ENCODE measurements at regions not wholly inside any gene's neighbourhood (a gene's known extent, or its start where the extent isn't known, plus 50 kb on each side); places are given as distances from the start of the nearest gene placed in this dataset.

DNA sequence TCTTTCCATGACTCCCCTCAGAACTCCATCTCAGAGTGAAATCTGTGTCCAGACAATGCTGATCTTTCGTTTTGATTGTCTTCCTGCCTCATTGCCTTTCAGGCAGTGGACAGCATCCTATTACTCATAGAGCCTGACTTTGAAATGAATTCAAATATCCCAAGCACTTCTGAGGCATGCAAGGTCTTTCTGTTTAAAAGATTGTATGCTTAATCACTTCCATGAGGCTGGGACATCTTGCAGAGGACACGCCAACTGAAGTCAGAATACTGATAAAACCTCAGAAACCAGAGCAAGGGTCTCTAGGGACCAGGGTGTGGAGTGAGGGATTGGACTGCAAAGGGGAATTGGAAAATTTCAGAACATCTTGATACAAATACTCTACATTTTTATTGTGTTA, 836.5 kb upstream of the ID2 start:
- no peaks in the 10 kb centered on the region for H3K9me2 ChIP-seq (ENCODE audit: insufficient read depth)
- in situ Hi-C loops (cut with MboI), result loop anchor here (25.0 kb wide), 1 partner anchor 842 kb away; the partner anchor contains the start of gene ID2
- peak overlapping the region; percentile 54 for H3K4me3 ChIP-seq
- no peaks in the 10 kb centered on the region for H3K79me2 ChIP-seq (ENCODE audit: insufficient read depth)
- no peaks in the 10 kb centered on the region for H4K20me1 ChIP-seq (ENCODE audit: insufficient read depth)
- peak overlapping the region; percentile 68 for H3K4me2 ChIP-seq (ENCODE audit: unreplicated experiment)
- H3F3A ChIP-seq (ENCODE audit: insufficient read depth), result peaks cover 31% of the 10 kb centered on the region
- no peaks in the 10 kb centered on the region for H3K9me3 ChIP-seq (ENCODE audit: low read depth)
- peak overlapping the region; percentile 23; the same call in 1 of the 2 replicates for H3K9ac ChIP-seq
- H3K36me3 ChIP-seq (ENCODE audit: low read depth), result no peaks in the 10 kb centered on the region
- 0 to 3% methylated on average over 2 of the region's 2 CpGs for WGBS, 2 experiments (ENCODE audit: low coverage in 1 of 2, low lambda C conversion rate in 2 of 2, missing lambda C conversion rate in 2 of 2)
- H3K27ac ChIP-seq, result peak overlapping the region; percentile 40
- peaks cover 46% of the 10 kb centered on the region for H3K4me1 ChIP-seq (ENCODE audit: insufficient read depth)
- H2AFZ ChIP-seq, result 0 out of 2 replicates have a peak overlapping the region, but pooled peaks have one; percentile 20
- DNase-seq, result peak; percentile 89
- no peaks in the 10 kb centered on the region for H3K27me3 ChIP-seq (replicated peaks; ENCODE audit: insufficient read depth)
- TF ChIP-seq EZH2phosphoT487 (IDR thresholded peaks at IDR 0.05; ENCODE audit: insufficient read depth, low read depth) (peak; percentile 90), EZH2 (IDR thresholded peaks at IDR 0.05; ENCODE audit: insufficient read depth, poor library complexity, severe bottlenecking) (no peak)

DNA sequence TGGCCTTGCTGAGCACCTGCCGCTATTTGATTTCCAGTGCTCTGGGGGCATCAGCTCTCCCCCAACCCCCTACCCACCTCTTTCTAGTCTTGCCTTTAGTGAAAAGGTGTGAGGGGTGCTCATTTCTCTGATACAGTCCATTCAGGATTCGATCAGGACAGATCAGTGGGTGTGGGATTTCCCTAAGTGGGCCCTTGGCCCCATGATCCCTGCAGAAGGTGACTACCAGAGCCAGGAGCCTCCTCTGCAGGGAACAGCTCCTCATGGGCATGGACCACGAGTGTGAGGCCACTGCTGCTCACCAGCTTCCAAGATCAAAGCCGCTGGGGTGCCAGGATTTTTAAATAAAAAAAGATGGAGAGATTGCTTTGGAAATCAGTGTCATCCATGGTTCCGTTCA, 835.2 kb upstream of the ID2 start:
- H3F3A ChIP-seq (ENCODE audit: insufficient read depth), result peaks cover 31% of the 10 kb centered on the region
- 81% methylated on average over 5 of the region's 5 CpGs for WGBS, 2 experiments (ENCODE audit: low coverage in 1 of 2, low lambda C conversion rate in 2 of 2, missing lambda C conversion rate in 2 of 2)

DNA sequence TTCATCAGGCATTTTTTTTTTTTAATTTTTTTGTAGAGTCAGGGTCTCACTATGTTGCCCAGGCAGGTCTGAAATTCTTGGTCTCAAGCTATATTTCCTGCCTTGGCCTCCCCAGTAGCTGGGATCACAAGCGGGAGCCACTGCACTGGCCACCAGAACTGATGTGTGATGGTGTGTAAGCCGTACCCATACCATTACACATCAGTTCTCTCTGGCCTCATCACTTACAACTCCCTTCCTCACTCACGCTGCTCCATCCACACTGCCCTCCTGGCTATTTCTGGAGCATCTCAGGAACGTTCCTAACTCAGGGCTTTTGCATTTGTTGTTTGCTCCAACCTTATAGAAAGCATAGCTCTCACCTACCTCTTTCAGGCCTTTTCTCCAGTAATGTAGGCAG, 834.5 kb upstream of the ID2 start:
- Histone ChIP-seq H3K4me3 (no peak overlapping the region), H3K9me3 (ENCODE audit: low read depth) (no peaks in the 10 kb centered on the region), H3K4me1 (ENCODE audit: insufficient read depth) (peaks cover 39% of the 10 kb centered on the region), H4K20me1 (ENCODE audit: insufficient read depth) (no peaks in the 10 kb centered on the region), H3F3A (ENCODE audit: insufficient read depth) (peaks cover 31% of the 10 kb centered on the region), H3K9ac (no peak overlapping the region), H3K36me3 (ENCODE audit: low read depth) (no peaks in the 10 kb centered on the region), H3K4me2 (ENCODE audit: unreplicated experiment) (no peak overlapping the region), H3K79me2 (ENCODE audit: insufficient read depth) (no peaks in the 10 kb centered on the region), H3K9me2 (ENCODE audit: insufficient read depth) (no peaks in the 10 kb centered on the region), H3K27me3 (replicated peaks; ENCODE audit: insufficient read depth) (no peaks in the 10 kb centered on the region), H2AFZ (no peak overlapping the region), H3K27ac (peak overlapping the region; percentile 11; the same call in 1 of the 2 replicates)
- DNase-seq, result no peak
- in situ Hi-C loops (cut with MboI), result loop anchor here (25.0 kb wide), 1 partner anchor 840 kb away; the partner anchor contains the start of gene ID2
- 92 to 93% methylated on average over 4 of the region's 4 CpGs for WGBS, 2 experiments (ENCODE audit: low coverage in 1 of 2, low lambda C conversion rate in 2 of 2, missing lambda C conversion rate in 2 of 2)
- TF ChIP-seq EZH2 (IDR thresholded peaks at IDR 0.05; ENCODE audit: insufficient read depth, poor library complexity, severe bottlenecking) (no peak), EZH2phosphoT487 (IDR thresholded peaks at IDR 0.05; ENCODE audit: insufficient read depth, low read depth) (no peak)

More for the DNA sequence above, 835.2 kb upstream of the ID2 start:
- Histone ChIP-seq H3K4me2 (ENCODE audit: unreplicated experiment) (no peak overlapping the region), H3K4me1 (ENCODE audit: insufficient read depth) (peaks cover 43% of the 10 kb centered on the region), H3K36me3 (ENCODE audit: low read depth) (no peaks in the 10 kb centered on the region), H2AFZ (no peak overlapping the region), H3K27ac (no peak overlapping the region), H3K9ac (no peak overlapping the region), H3K9me3 (ENCODE audit: low read depth) (no peaks in the 10 kb centered on the region), H4K20me1 (ENCODE audit: insufficient read depth) (no peaks in the 10 kb centered on the region), H3K27me3 (replicated peaks; ENCODE audit: insufficient read depth) (no peaks in the 10 kb centered on the region), H3K4me3 (no peak overlapping the region), H3K79me2 (ENCODE audit: insufficient read depth) (no peaks in the 10 kb centered on the region), H3K9me2 (ENCODE audit: insufficient read depth) (no peaks in the 10 kb centered on the region)
- in situ Hi-C loops (cut with MboI), result loop anchor here (25.0 kb wide), 1 partner anchor 841 kb away; the partner anchor contains the start of gene ID2
- TF ChIP-seq EZH2phosphoT487 (IDR thresholded peaks at IDR 0.05; ENCODE audit: insufficient read depth, low read depth) (no peak), EZH2 (IDR thresholded peaks at IDR 0.05; ENCODE audit: insufficient read depth, poor library complexity, severe bottlenecking) (no peak)
- DNase-seq, result no peak

DNA sequence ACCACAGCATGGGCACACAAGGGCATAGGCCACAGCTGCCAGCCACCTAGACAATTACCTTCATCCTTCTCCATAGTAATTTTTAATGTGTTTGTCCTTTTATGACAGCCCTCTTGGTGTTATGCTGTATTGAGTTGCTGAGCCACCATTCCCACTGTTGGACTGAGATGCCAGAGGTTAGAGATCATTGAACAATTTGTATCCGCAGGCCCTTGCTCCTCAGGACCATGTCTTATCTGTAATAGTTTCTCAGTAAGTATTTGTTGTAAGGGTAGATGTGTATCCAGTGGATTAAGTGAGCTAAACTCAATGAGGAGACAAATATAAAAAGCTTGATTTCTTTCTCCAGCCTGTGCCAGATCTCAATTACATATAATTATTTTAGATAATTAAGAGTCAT, 832.8 kb upstream of the ID2 start:
- Histone ChIP-seq H3K4me1 (ENCODE audit: insufficient read depth) (peaks cover 36% of the 10 kb centered on the region), H3K4me3 (no peak overlapping the region), H3F3A (ENCODE audit: insufficient read depth) (peaks cover 30% of the 10 kb centered on the region), H3K4me2 (ENCODE audit: unreplicated experiment) (no peak overlapping the region), H3K27ac (no peak overlapping the region), H3K27me3 (replicated peaks; ENCODE audit: insufficient read depth) (no peaks in the 10 kb centered on the region), H3K9me2 (ENCODE audit: insufficient read depth) (no peaks in the 10 kb centered on the region), H3K79me2 (ENCODE audit: insufficient read depth) (no peaks in the 10 kb centered on the region), H2AFZ (no peak overlapping the region), H3K9ac (no peak overlapping the region), H4K20me1 (ENCODE audit: insufficient read depth) (no peaks in the 10 kb centered on the region), H3K9me3 (ENCODE audit: low read depth) (no peaks in the 10 kb centered on the region), H3K36me3 (ENCODE audit: low read depth) (no peaks in the 10 kb centered on the region)
- TF ChIP-seq EZH2phosphoT487 (IDR thresholded peaks at IDR 0.05; ENCODE audit: insufficient read depth, low read depth), result no peak
- TF ChIP-seq EZH2 (IDR thresholded peaks at IDR 0.05; ENCODE audit: insufficient read depth, poor library complexity, severe bottlenecking), result no peak
- 86 to 92% methylated on average over 1 of the region's 1 CpG for WGBS, 2 experiments (ENCODE audit: low coverage in 1 of 2, low lambda C conversion rate in 2 of 2, missing lambda C conversion rate in 2 of 2)
- in situ Hi-C loops (cut with MboI), result loop anchor here (25.0 kb wide), 1 partner anchor 838 kb away; the partner anchor contains the start of gene ID2
- DNase-seq, result no peak

Data from GM23248 (cell line).